ENCODE measurements at regions not wholly inside any gene's neighbourhood (a gene's known extent, or its start where the extent isn't known, plus 50 kb on each side); places are given as distances from the start of the nearest gene placed in this dataset.
A peak's percentile ranks its signal among the peaks of the same experiment; 100 is the strongest.

GRCh38 chr2:220614064-220614463 lies 958.0 kb downstream of the EPHA4 start:
- ATAC-seq (no peak), DNase-seq (no peak), FAIRE-seq (no peak)
- Histone ChIP-seq H3K4me3 (no peak overlapping the region), H3K4me1 (peaks cover 0 to under 1% (median 0%) of the 10 kb centered on the region in 3 donors), H3K9me3 (no peaks in the 10 kb centered on the region), H3K27ac (no peak overlapping the region), H3K36me3 (no peaks in the 10 kb centered on the region), H3K27me3 (peaks cover 0 to 4% (median 0%) of the 10 kb centered on the region in 4 donors)
- no peak for TF ChIP-seq CTCF (IDR thresholded peaks at IDR 0.05)
- intact Hi-C loops (cut with DNase I) = no loop called here
- WGBS, 2 donors = 68 to 78% methylated on average over 1 of the region's 1 CpG

DNA sequence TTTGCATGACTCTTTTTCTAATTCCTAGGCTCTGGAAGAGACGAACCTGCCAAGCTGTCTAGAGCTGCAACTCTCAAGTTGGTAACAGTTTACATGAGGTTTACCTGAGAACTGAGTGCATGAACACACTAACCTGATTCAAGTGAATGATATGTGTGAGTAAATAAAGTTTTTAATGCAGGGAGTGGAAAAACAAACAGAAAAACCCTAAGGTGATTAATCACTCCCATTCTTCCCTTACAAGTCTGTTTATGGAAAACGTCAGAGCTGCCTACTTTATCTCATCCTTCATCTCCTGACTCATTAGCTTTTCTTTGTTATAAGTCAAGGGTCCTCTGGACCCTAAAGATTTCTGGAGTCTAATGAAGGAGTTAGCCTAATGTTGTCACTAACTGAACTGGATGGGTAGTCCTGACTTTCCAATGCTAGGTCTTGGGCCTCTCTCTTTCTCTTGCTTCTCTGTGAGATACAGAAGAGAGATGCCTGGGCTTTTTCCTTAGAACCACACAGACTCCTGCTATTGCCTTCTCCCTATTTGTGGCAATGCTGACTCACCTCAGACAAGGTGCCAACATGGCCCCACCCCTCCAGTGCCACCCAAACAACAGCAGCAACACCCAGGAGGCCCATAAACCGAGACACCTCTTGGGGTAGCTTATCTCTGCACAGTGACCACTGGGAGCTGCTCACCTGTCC lies 952.4 kb downstream of the EPHA4 start:
- Histone ChIP-seq H3K4me1 (peaks cover 0 to 7% (median 0%) of the 10 kb centered on the region in 3 donors), H3K9me3 (no peaks in the 10 kb centered on the region), H3K27ac (no peak overlapping the region), H3K4me3 (no peak overlapping the region), H3K36me3 (no peaks in the 10 kb centered on the region), H3K27me3 (no peaks in the 10 kb centered on the region)
- no peak for TF ChIP-seq CTCF (IDR thresholded peaks at IDR 0.05)
- intact Hi-C loops (cut with DNase I) = no loop called here
- DNase-seq (no peak), ATAC-seq (peak in 2 of 4 donors; percentile 46 to 57), FAIRE-seq (no peak)
- 42 to 43% methylated on average over 3 of the region's 3 CpGs for WGBS, 2 donors

DNA sequence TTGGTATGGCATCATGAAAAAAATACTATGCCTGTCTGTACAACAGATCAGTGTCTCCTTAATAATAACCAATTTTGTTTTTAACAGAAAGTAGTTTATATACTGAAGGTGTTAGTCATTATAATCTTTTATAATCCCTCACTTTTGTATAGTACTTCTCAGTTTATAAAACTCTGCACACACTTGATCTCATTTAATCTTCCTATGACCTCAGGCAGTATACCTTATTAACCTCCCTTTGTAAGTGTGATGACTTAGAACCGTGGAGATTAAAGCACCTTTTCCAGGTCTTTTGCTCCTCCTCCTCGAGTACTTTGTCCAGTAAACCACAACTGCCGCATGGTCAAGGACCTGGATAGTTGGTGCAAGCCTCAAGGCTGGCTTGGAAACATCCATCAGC lies 945.5 kb downstream of the EPHA4 start:
- intact Hi-C loops (cut with DNase I) = no loop called here
- Histone ChIP-seq H3K4me3 (no peak overlapping the region), H3K4me1 (no peaks in the 10 kb centered on the region), H3K27me3 (no peaks in the 10 kb centered on the region), H3K36me3 (no peaks in the 10 kb centered on the region), H3K27ac (no peak overlapping the region), H3K9me3 (no peaks in the 10 kb centered on the region)
- DNase-seq (no peak), FAIRE-seq (no peak), ATAC-seq (no peak)
- WGBS, 2 donors = 54 to 58% methylated on average over 3 of the region's 3 CpGs
- TF ChIP-seq CTCF (IDR thresholded peaks at IDR 0.05) = no peak

DNA sequence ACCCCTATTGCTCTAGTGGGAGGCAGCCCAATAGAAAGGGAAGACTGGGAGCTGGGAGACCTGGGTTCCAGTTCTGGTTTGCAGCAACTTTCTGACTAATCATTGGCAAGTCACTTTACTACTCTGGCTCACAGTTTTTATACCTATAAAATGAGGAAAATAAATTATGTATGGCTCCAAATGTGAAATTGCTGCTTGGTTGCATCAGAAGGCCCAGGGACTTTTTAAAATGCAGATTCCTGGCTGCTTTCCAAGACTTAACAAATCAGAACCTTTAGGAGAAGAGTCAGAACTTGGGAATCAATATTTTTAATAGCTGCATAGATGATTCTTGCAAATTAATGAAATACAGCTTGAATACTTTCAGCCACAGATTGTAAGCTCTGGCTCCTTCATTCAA lies 943.9 kb downstream of the EPHA4 start:
- TF ChIP-seq CTCF (IDR thresholded peaks at IDR 0.05) = no peak
- Histone ChIP-seq H3K27ac (no peak overlapping the region), H3K9me3 (no peaks in the 10 kb centered on the region), H3K36me3 (no peaks in the 10 kb centered on the region), H3K27me3 (no peaks in the 10 kb centered on the region), H3K4me3 (no peak overlapping the region), H3K4me1 (no peaks in the 10 kb centered on the region)
- intact Hi-C loops (cut with DNase I) = no loop called here
- DNase-seq (no peak), FAIRE-seq (no peak), ATAC-seq (no peak)

GRCh38 chr2:220641137-220641536 lies 931.0 kb downstream of the EPHA4 start:
- WGBS, 2 donors = 56 to 66% methylated on average over 2 of the region's 2 CpGs
- Histone ChIP-seq H3K27ac (no peak overlapping the region), H3K36me3 (no peaks in the 10 kb centered on the region), H3K4me3 (no peak overlapping the region), H3K27me3 (no peaks in the 10 kb centered on the region), H3K4me1 (no peaks in the 10 kb centered on the region), H3K9me3 (no peaks in the 10 kb centered on the region)
- FAIRE-seq (no peak), DNase-seq (no peak), ATAC-seq (no peak)
- intact Hi-C loops (cut with DNase I) = no loop called here
- no peak for TF ChIP-seq CTCF (IDR thresholded peaks at IDR 0.05)

Data from pancreas (tissue), 10 donors.